MM.1S (cell line): ENCODE measurements at regions not wholly inside any gene's neighbourhood (a gene's known extent, or its start where the extent isn't known, plus 50 kb on each side); places are given as distances from the start of the nearest gene placed in this dataset.

Experiments used
- DNase-seq: peaks from one replicate; pipeline ENCODE4 v3.0.0-alpha.2; 2015
- H2AFZ ChIP-seq: fragments of 300-600 bp; sonication (generic); 2 replicates; pipeline ENCODE4 v1.6.0; 2016; ENCODE audit warnings: antibody characterized with exemption, low read length
- H3F3A ChIP-seq: fragments of 300-600 bp; sonication (generic); 2 replicates; pipeline ENCODE4 v1.6.1; 2016; ENCODE audit warnings: mild to moderate bottlenecking, antibody characterized with exemption, low read length, moderate library complexity, mixed read lengths; ENCODE audit not compliant: insufficient read depth
- H3K27ac ChIP-seq: fragments of 300-600 bp; sonication (generic); 2 replicates; pipeline ENCODE4 v1.5.1; 2016; ENCODE audit warnings: mild to moderate bottlenecking, low read length
- H3K27me3 ChIP-seq: fragments of 300-600 bp; sonication (generic); replicated peaks from 2 replicates; pipeline ENCODE4 v1.6.0; 2016; ENCODE audit warnings: low read length; ENCODE audit not compliant: insufficient read depth
- H3K36me3 ChIP-seq: fragments of 300-600 bp; sonication (generic); replicated peaks from 2 replicates; pipeline ENCODE4 v1.6.1; 2016; ENCODE audit warnings: mild to moderate bottlenecking, low read length, mixed read lengths; ENCODE audit not compliant: insufficient read depth
- H3K4me1 ChIP-seq: fragments of 300-600 bp; sonication (generic); 2 replicates; pipeline ENCODE4 v1.6.1; 2016; ENCODE audit warnings: low read length, mixed read lengths
- H3K4me2 ChIP-seq: fragments of 300-600 bp; sonication (generic); 2 replicates; pipeline ENCODE4 v1.6.0; 2016; ENCODE audit warnings: low read depth, low read length
- H3K4me3 ChIP-seq: fragments of 300-600 bp; sonication (generic); 2 replicates; pipeline ENCODE4 v1.5.1; 2016; ENCODE audit warnings: low read length, mixed read lengths
- H3K79me2 ChIP-seq: fragments of 300-600 bp; sonication (generic); 2 replicates; pipeline ENCODE4 v1.6.1; 2016; ENCODE audit warnings: mixed run types, low read length, mixed read lengths
- H3K9ac ChIP-seq: fragments of 300-600 bp; sonication (generic); 2 replicates; pipeline ENCODE4 v1.6.1; 2016; ENCODE audit warnings: low read length, mixed read lengths
- H3K9me2 ChIP-seq: fragments of 300-600 bp; sonication (generic); replicated peaks from 2 replicates; pipeline ENCODE4 v1.6.1; 2016; ENCODE audit warnings: mild to moderate bottlenecking, low read length, mixed read lengths; ENCODE audit not compliant: insufficient read depth
- H3K9me3 ChIP-seq: fragments of 300-600 bp; sonication (generic); replicated peaks from 2 replicates; pipeline ENCODE4 v1.6.1; 2016; ENCODE audit warnings: mild to moderate bottlenecking, low read length, mixed read lengths; ENCODE audit not compliant: insufficient read depth
- H4K20me1 ChIP-seq: fragments of 300-600 bp; sonication (generic); 2 replicates; pipeline ENCODE4 v1.6.1; 2016; ENCODE audit warnings: mild to moderate bottlenecking, low read length, moderate library complexity, mixed read lengths; ENCODE audit not compliant: insufficient read depth
- CTCF ChIP-seq: fragments of 300-600 bp; sonication (generic); IDR thresholded peaks from 2 replicates; pipeline ENCODE4 v1.5.1; 2016; ENCODE audit warnings: antibody characterized with exemption, low read length, mixed read lengths
- EZH2 ChIP-seq: fragments of 300-600 bp; sonication (generic); optimal IDR thresholded peaks from 2 replicates; pipeline ENCODE3; 2017; ENCODE audit warnings: low read depth, mild to moderate bottlenecking, antibody characterized with exemption, low read length, mixed read lengths
- EZH2phosphoT487 ChIP-seq: fragments of 300-600 bp; sonication (generic); IDR thresholded peaks from 2 replicates; pipeline ENCODE4 v1.6.1; 2018; ENCODE audit warnings: antibody characterized with exemption, low read length

- Histone ChIP-seq H3F3A (no peaks in the 10 kb centered on the region), H4K20me1 (no peaks in the 10 kb centered on the region), H3K4me2 (no peak overlapping the region), H3K27me3 (no peaks in the 10 kb centered on the region), H2AFZ (no peak overlapping the region), H3K4me1 (no peaks in the 10 kb centered on the region), H3K27ac (no peak overlapping the region), H3K9me3 (no peaks in the 10 kb centered on the region), H3K4me3 (no peak overlapping the region), H3K36me3 (no peaks in the 10 kb centered on the region), H3K9me2 (no peaks in the 10 kb centered on the region), H3K79me2 (no peaks in the 10 kb centered on the region), H3K9ac (no peak overlapping the region)
- DNase-seq = no peak
- TF ChIP-seq EZH2 (no peak), CTCF (no peak), EZH2phosphoT487 (no peak)
Observed at GRCh38 chr2:145114726-145115125, 594.8 kb upstream of the ZEB2 start.

DNA sequence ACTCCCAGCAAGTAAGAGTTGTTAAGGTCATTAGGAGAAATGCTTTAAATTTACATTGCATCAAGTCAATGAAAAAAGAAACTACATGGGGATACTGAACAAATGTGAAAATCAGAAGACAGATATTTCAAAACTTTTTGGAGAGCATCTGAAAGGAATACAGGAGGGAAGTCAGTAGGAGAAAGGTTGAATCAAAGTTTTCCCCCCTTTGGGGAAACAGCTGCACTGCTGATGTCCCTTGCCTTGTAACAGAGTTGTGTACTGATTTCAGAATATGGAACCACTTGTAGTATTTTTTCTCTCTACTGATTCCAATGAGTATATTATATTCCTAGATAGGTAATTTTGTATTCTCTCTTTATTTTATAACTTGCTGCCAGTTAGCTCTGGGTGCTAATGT, 592.5 kb upstream of the ZEB2 start:
- H3K79me2 ChIP-seq = no peaks in the 10 kb centered on the region
- H3K9me2 ChIP-seq = no peaks in the 10 kb centered on the region
- no peaks in the 10 kb centered on the region for H3F3A ChIP-seq
- H3K9me3 ChIP-seq = no peaks in the 10 kb centered on the region
- TF ChIP-seq EZH2phosphoT487 (no peak), EZH2 (no peak), CTCF (no peak)
- DNase-seq = no peak
- H2AFZ ChIP-seq = no peak overlapping the region
- no peaks in the 10 kb centered on the region for H4K20me1 ChIP-seq
- no peaks in the 10 kb centered on the region for H3K27me3 ChIP-seq
- H3K4me1 ChIP-seq = no peaks in the 10 kb centered on the region
- no peak overlapping the region for H3K4me3 ChIP-seq
- H3K9ac ChIP-seq = no peak overlapping the region
- no peak overlapping the region for H3K4me2 ChIP-seq
- H3K27ac ChIP-seq = no peak overlapping the region
- H3K36me3 ChIP-seq = no peaks in the 10 kb centered on the region

DNA sequence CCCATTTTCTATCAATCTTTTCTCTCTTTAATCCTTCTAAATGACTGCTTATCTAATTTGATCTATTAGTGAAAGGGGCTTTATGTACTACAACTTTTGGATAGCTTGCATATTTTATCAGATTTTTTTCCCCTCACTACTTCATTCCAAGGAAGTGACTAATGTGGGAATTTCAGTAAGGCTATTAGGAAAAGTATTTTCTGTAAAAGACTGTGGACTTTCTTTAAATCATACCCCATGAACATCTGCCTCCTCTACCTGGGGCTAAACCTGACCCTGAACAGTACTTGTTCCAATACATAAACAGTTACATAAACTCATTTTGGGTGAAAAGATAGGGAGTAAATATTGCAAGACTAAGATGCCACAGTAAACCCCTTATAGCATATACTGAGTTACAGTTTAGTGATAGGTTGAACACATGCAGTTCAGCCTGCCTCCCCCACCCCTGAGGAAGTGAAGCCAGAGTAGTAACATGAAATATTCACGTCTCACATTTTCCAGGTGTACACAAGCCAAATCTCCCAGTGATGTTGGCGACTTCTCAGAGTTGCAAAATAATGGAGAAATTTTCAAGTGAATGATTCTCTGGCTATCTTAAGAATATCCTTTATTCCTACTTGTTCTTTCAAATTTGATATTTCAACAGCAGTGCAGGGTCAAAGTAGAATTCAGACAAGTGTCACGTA, 590.9 kb upstream of the ZEB2 start:
- no peaks in the 10 kb centered on the region for H3K4me1 ChIP-seq
- no peaks in the 10 kb centered on the region for H3K9me2 ChIP-seq
- DNase-seq = no peak
- H3K27me3 ChIP-seq = no peaks in the 10 kb centered on the region
- H4K20me1 ChIP-seq = no peaks in the 10 kb centered on the region
- no peaks in the 10 kb centered on the region for H3K36me3 ChIP-seq
- H3K9ac ChIP-seq = no peak overlapping the region
- no peak overlapping the region for H3K4me2 ChIP-seq
- H3K79me2 ChIP-seq = no peaks in the 10 kb centered on the region
- H3K9me3 ChIP-seq = no peaks in the 10 kb centered on the region
- TF ChIP-seq EZH2phosphoT487 (no peak), EZH2 (no peak), CTCF (no peak)
- H3K27ac ChIP-seq = no peak overlapping the region
- H3F3A ChIP-seq = no peaks in the 10 kb centered on the region
- H2AFZ ChIP-seq = no peak overlapping the region
- no peak overlapping the region for H3K4me3 ChIP-seq
